WTC11 (cell line): ENCODE measurements at regions not wholly inside any gene's neighbourhood (a gene's known extent, or its start where the extent isn't known, plus 50 kb on each side); places are given as distances from the start of the nearest gene placed in this dataset.

ENCODE experiments used
- ATAC-seq: fragments of 200-7000 bp; cut with Tn5 transposase; 2 replicates; pipeline ENCODE4 v1.10.0; 2021; ENCODE audit warnings: mild to moderate bottlenecking, moderate library complexity
- CTCF ChIA-PET: fragments of 300-600 bp; sonication (Branson Sonifier 250); formaldehyde crosslinking; loops from one replicate; lab custom pipeline; 2021; ENCODE audit warnings: antibody characterized with exemption; lab: Charles Lee
- POLR2A ChIA-PET: fragments of 350-600 bp; sonication (Branson Sonifier 250); formaldehyde crosslinking; loops from one replicate; lab custom pipeline; 2021; ENCODE audit warnings: antibody characterized with exemption; lab: Charles Lee
- DNase-seq: peaks from one replicate; pipeline ENCODE4 v3.0.0; 2021; ENCODE audit warnings: low spot score
- H3K27ac Mint-ChIP-seq: 2 replicates; pipeline ENCODE4 v1.8.0; 2021; ENCODE audit warnings: mixed read lengths
- H3K27me3 Mint-ChIP-seq: 2 replicates; pipeline ENCODE4 v1.8.0; 2021; ENCODE audit warnings: low read depth, mild to moderate bottlenecking, moderate library complexity, mixed read lengths
- H3K36me3 Mint-ChIP-seq: 2 replicates; pipeline ENCODE4 v1.8.0; 2021; ENCODE audit warnings: mixed read lengths
- H3K4me1 Mint-ChIP-seq: 2 replicates; pipeline ENCODE4 v1.8.0; 2022; ENCODE audit warnings: mixed read lengths
- H3K4me3 Mint-ChIP-seq: 2 replicates; pipeline ENCODE4 v1.8.0; 2021; ENCODE audit warnings: mild to moderate bottlenecking, moderate library complexity, mixed read lengths
- H3K9me3 Mint-ChIP-seq: 2 replicates; pipeline ENCODE4 v1.8.0; 2021; ENCODE audit warnings: mixed read lengths
- CREB1 ChIP-seq: sonication (generic); formaldehyde crosslinking; IDR thresholded peaks from 2 replicates; pipeline ENCODE4 v1.8.0; 2023; ENCODE audit warnings: mild to moderate bottlenecking, missing genetic modification reagents
- FOXP1 ChIP-seq: sonication (generic); formaldehyde crosslinking; IDR thresholded peaks from 2 replicates; pipeline ENCODE4 v1.8.0; 2022; ENCODE audit warnings: missing genetic modification reagents, mild to moderate bottlenecking, moderate library complexity, borderline replicate concordance
- NR1H2 ChIP-seq: sonication (generic); formaldehyde crosslinking; IDR thresholded peaks from 2 replicates; pipeline ENCODE4 v1.9.0; 2021; ENCODE audit warnings: mild to moderate bottlenecking, moderate library complexity, missing genetic modification reagents
- OVOL2 ChIP-seq: fragments of 250-450 bp; sonication (Bioruptor Pico); IDR thresholded peaks from 2 replicates; pipeline ENCODE4 v1.9.0; 2021; ENCODE audit warnings: mild to moderate bottlenecking, borderline replicate concordance
- TEAD4 ChIP-seq: sonication (generic); formaldehyde crosslinking; IDR thresholded peaks from 2 replicates; pipeline ENCODE4 v1.8.0; 2022; ENCODE audit warnings: mild to moderate bottlenecking, missing genetic modification reagents
- USF2 ChIP-seq: sonication (generic); formaldehyde crosslinking; IDR thresholded peaks from 2 replicates; pipeline ENCODE4 v1.8.1; 2023; ENCODE audit warnings: mild to moderate bottlenecking, missing genetic modification reagents, moderate library complexity
- ZNF396 ChIP-seq: fragments of 250-450 bp; sonication (Bioruptor Pico); IDR thresholded peaks from 2 replicates; pipeline ENCODE4 v1.8.0; 2021; ENCODE audit warnings: mild to moderate bottlenecking, moderate library complexity, borderline replicate concordance
- ZNF425 ChIP-seq: fragments of 250-450 bp; sonication (Bioruptor Pico); conservative IDR thresholded peaks from 2 replicates; pipeline ENCODE4 v1.9.0; 2021; ENCODE audit warnings: mild to moderate bottlenecking
- TF ChIP-seq, protein P1 (sequence below): sonication (generic); formaldehyde crosslinking; IDR thresholded peaks from 2 replicates; pipeline ENCODE4 v1.8.1; 2023; ENCODE audit warnings: mild to moderate bottlenecking, missing genetic modification reagents, moderate library complexity
- TF ChIP-seq, protein P2 (sequence below): sonication (generic); formaldehyde crosslinking; IDR thresholded peaks from 2 replicates; pipeline ENCODE4 v1.8.1; 2023; ENCODE audit warnings: mild to moderate bottlenecking, missing genetic modification reagents
- TF ChIP-seq, protein P3 (sequence below): sonication (generic); formaldehyde crosslinking; IDR thresholded peaks from 2 replicates; pipeline ENCODE4 v1.8.1; 2023; ENCODE audit warnings: mild to moderate bottlenecking, moderate library complexity, missing genetic modification reagents
- TF ChIP-seq, protein P4 (sequence below): fragments of 250-450 bp; sonication (Bioruptor Pico); IDR thresholded peaks from 2 replicates; pipeline ENCODE4 v1.9.0; 2021; ENCODE audit warnings: mild to moderate bottlenecking, borderline replicate concordance

DNA sequence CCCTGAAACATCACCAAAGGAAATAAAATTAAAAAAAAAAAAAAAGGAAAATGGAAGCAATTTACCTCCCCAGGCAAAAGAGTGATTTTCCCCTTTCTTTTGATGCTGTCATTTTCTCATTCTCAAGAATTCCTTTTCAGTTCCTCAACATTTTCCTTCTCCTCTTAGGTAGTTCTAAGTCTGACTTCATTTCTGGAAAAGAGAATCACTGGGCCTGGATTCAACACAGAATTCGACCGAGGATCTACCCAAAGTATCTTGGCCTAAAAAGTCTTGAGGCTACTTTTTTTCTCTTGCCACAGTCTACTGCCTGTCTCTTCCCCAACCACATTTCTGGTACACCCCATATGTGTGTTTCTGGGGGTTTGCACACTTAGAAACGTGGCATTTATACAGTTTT lies 717.8 kb upstream of the TBX3 start (continued):
- TF ChIP-seq ZNF396, result no peak

GRCh38 chr12:115400011-115400410 lies 716.0 kb upstream of the TBX3 start:
- POLR2A ChIA-PET, result no interaction called here
- Mint-ChIP-seq H3K27ac (no peak overlapping the region), H3K27me3 (peaks cover 3% of the 10 kb centered on the region), H3K4me3 (no peak overlapping the region), H3K4me1 (peaks cover 21% of the 10 kb centered on the region), H3K9me3 (peaks cover 20% of the 10 kb centered on the region), H3K36me3 (peaks cover 14% of the 10 kb centered on the region)
- ATAC-seq, result no peak
- CTCF ChIA-PET, result no interaction called here
- DNase-seq, result no peak
- TF ChIP-seq, protein P1, sequence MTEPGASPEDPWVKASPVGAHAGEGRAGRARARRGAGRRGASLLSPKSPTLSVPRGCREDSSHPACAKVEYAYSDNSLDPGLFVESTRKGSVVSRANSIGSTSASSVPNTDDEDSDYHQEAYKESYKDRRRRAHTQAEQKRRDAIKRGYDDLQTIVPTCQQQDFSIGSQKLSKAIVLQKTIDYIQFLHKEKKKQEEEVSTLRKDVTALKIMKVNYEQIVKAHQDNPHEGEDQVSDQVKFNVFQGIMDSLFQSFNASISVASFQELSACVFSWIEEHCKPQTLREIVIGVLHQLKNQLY (CRISPR knock-in tag), result no peak
- TF ChIP-seq, protein P2, sequence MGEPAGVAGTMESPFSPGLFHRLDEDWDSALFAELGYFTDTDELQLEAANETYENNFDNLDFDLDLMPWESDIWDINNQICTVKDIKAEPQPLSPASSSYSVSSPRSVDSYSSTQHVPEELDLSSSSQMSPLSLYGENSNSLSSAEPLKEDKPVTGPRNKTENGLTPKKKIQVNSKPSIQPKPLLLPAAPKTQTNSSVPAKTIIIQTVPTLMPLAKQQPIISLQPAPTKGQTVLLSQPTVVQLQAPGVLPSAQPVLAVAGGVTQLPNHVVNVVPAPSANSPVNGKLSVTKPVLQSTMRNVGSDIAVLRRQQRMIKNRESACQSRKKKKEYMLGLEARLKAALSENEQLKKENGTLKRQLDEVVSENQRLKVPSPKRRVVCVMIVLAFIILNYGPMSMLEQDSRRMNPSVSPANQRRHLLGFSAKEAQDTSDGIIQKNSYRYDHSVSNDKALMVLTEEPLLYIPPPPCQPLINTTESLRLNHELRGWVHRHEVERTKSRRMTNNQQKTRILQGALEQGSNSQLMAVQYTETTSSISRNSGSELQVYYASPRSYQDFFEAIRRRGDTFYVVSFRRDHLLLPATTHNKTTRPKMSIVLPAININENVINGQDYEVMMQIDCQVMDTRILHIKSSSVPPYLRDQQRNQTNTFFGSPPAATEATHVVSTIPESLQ, result no peak
- TF ChIP-seq, protein P3, sequence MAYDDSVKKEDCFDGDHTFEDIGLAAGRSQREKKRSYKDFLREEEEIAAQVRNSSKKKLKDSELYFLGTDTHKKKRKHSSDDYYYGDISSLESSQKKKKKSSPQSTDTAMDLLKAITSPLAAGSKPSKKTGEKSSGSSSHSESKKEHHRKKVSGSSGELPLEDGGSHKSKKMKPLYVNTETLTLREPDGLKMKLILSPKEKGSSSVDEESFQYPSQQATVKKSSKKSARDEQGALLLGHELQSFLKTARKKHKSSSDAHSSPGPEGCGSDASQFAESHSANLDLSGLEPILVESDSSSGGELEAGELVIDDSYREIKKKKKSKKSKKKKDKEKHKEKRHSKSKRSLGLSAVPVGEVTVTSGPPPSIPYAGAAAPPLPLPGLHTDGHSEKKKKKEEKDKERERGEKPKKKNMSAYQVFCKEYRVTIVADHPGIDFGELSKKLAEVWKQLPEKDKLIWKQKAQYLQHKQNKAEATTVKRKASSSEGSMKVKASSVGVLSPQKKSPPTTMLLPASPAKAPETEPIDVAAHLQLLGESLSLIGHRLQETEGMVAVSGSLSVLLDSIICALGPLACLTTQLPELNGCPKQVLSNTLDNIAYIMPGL (CRISPR knock-in tag), result no peak
- TF ChIP-seq CREB1 (no peak), FOXP1 (no peak), USF2 (CRISPR knock-in tag) (no peak), OVOL2 (CRISPR knock-in tag) (no peak), NR1H2 (CRISPR knock-in tag) (no peak), ZNF425 (CRISPR knock-in tag) (no peak), TEAD4 (no peak)
- TF ChIP-seq, protein P4, sequence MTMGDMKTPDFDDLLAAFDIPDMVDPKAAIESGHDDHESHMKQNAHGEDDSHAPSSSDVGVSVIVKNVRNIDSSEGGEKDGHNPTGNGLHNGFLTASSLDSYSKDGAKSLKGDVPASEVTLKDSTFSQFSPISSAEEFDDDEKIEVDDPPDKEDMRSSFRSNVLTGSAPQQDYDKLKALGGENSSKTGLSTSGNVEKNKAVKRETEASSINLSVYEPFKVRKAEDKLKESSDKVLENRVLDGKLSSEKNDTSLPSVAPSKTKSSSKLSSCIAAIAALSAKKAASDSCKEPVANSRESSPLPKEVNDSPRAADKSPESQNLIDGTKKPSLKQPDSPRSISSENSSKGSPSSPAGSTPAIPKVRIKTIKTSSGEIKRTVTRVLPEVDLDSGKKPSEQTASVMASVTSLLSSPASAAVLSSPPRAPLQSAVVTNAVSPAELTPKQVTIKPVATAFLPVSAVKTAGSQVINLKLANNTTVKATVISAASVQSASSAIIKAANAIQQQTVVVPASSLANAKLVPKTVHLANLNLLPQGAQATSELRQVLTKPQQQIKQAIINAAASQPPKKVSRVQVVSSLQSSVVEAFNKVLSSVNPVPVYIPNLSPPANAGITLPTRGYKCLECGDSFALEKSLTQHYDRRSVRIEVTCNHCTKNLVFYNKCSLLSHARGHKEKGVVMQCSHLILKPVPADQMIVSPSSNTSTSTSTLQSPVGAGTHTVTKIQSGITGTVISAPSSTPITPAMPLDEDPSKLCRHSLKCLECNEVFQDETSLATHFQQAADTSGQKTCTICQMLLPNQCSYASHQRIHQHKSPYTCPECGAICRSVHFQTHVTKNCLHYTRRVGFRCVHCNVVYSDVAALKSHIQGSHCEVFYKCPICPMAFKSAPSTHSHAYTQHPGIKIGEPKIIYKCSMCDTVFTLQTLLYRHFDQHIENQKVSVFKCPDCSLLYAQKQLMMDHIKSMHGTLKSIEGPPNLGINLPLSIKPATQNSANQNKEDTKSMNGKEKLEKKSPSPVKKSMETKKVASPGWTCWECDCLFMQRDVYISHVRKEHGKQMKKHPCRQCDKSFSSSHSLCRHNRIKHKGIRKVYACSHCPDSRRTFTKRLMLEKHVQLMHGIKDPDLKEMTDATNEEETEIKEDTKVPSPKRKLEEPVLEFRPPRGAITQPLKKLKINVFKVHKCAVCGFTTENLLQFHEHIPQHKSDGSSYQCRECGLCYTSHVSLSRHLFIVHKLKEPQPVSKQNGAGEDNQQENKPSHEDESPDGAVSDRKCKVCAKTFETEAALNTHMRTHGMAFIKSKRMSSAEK, result no peak
